LNCaP clone FGC (cell line): ENCODE measurements at regions not wholly inside any gene's neighbourhood (a gene's known extent, or its start where the extent isn't known, plus 50 kb on each side); places are given as distances from the start of the nearest gene placed in this dataset.

Source experiments
- DNase-seq: peaks from one replicate; pipeline ENCODE4 v3.0.0-alpha.2; 2011; ENCODE audit warnings: low read depth
- H3K4me3 ChIP-seq: 2 replicates; pipeline ENCODE4 v1.5.1; 2011; ENCODE audit warnings: mild to moderate bottlenecking, low read depth, low read length, control low read depth
- CTCF ChIP-seq: IDR thresholded peaks from 2 replicates; pipeline ENCODE4 v1.5.1; 2012; ENCODE audit warnings: mild to moderate bottlenecking; ENCODE audit not compliant: control insufficient read depth, insufficient read depth; ENCODE audit errors: extremely low read depth

GRCh38 chrX:106300656-106301055, 132.6 kb downstream of the PWWP3B start:
- peak; percentile 34 for DNase-seq
- no peak overlapping the region for H3K4me3 ChIP-seq
- no peak for TF ChIP-seq CTCF

- peak; percentile 28 for DNase-seq
- TF ChIP-seq CTCF, result no peak
- H3K4me3 ChIP-seq, result no peak overlapping the region
Observed at GRCh38 chrX:106302304-106302703, 134.2 kb downstream of the PWWP3B start.

- no peak for DNase-seq
- no peak for TF ChIP-seq CTCF
- H3K4me3 ChIP-seq, result no peak overlapping the region
Observed at GRCh38 chrX:106306391-106306947, 138.4 kb downstream of the PWWP3B start.

- no peak for TF ChIP-seq CTCF
- DNase-seq, result no peak
- H3K4me3 ChIP-seq, result no peak overlapping the region
Observed at GRCh38 chrX:106323357-106323756, 155.3 kb downstream of the PWWP3B start.

GRCh38 chrX:106331606-106332005, 163.5 kb downstream of the PWWP3B start:
- H3K4me3 ChIP-seq, result no peak overlapping the region
- no peak for TF ChIP-seq CTCF
- no peak for DNase-seq

GRCh38 chrX:106341823-106342222, 173.7 kb downstream of the PWWP3B start:
- no peak for DNase-seq
- H3K4me3 ChIP-seq, result no peak overlapping the region
- no peak for TF ChIP-seq CTCF

GRCh38 chrX:106356580-106356979, 188.5 kb downstream of the PWWP3B start:
- TF ChIP-seq CTCF, result no peak
- no peak for DNase-seq

More at GRCh38 chrX:106356580-106356979, 188.5 kb downstream of the PWWP3B start:
- no peak overlapping the region for H3K4me3 ChIP-seq
